SW480 (cell line): ENCODE measurements at regions not wholly inside any gene's neighbourhood (a gene's known extent, or its start where the extent isn't known, plus 50 kb on each side); places are given as distances from the start of the nearest gene placed in this dataset.
A peak's percentile ranks its signal among the peaks of the same experiment; 100 is the strongest.
"Not testable (repeated sequence)": the region's sequence is repeated elsewhere in the genome, so short reads cannot be mapped to it uniquely, and the experiment has no call there.

ENCODE experiments used
- DNase-seq: peaks from one replicate; pipeline ENCODE4 v3.0.0-alpha.2; 2016; ENCODE audit warnings: low spot score

GRCh38 chr2:175606010-175606841 is 395.8 kb downstream of the LNPK start:
- DNase-seq: peak; percentile 58

GRCh38 chr2:175605640-175606009 is 396.4 kb downstream of the LNPK start:
- no peak for DNase-seq

GRCh38 chr2:175601969-175602368 is 400.1 kb downstream of the LNPK start:
- DNase-seq: no peak

- DNase-seq: no peak
These were observed 401.9 kb downstream of the LNPK start for GRCh38 chr2:175599966-175600831.

GRCh38 chr2:175597286-175597685 is 404.8 kb downstream of the LNPK start:
- DNase-seq: no peak

- DNase-seq: no peak
These were observed 406.9 kb downstream of the LNPK start for GRCh38 chr2:175595139-175595538.

- DNase-seq: peak; percentile 20
These were observed 408.2 kb downstream of the LNPK start for GRCh38 chr2:175593686-175594525.

- DNase-seq: not testable (repeated sequence)
These were observed 406.7 kb upstream of the ATP5MC3 start for GRCh38 chr2:175588213-175588612.

- no peak for DNase-seq
These were observed 404.0 kb upstream of the ATP5MC3 start for GRCh38 chr2:175585496-175585895.

GRCh38 chr2:175580652-175581051 is 399.1 kb upstream of the ATP5MC3 start:
- DNase-seq: no peak

GRCh38 chr2:175579646-175580045 is 398.1 kb upstream of the ATP5MC3 start:
- DNase-seq: no peak

- no peak for DNase-seq
These were observed 396.0 kb upstream of the ATP5MC3 start for GRCh38 chr2:175577368-175577970.

GRCh38 chr2:175576875-175577274 is 395.4 kb upstream of the ATP5MC3 start:
- DNase-seq: no peak

- DNase-seq: no peak
These were observed 394.8 kb upstream of the ATP5MC3 start for GRCh38 chr2:175576270-175576669.

- DNase-seq: no peak
These were observed 394.1 kb upstream of the ATP5MC3 start for GRCh38 chr2:175575346-175576258.

- DNase-seq: no peak
These were observed 392.6 kb upstream of the ATP5MC3 start for GRCh38 chr2:175574069-175574468.

GRCh38 chr2:175571078-175571653 is 389.7 kb upstream of the ATP5MC3 start:
- DNase-seq: no peak

GRCh38 chr2:175568109-175568730 is 386.7 kb upstream of the ATP5MC3 start:
- no peak for DNase-seq

GRCh38 chr2:175567435-175568061 is 386.0 kb upstream of the ATP5MC3 start:
- DNase-seq: peak; percentile 6
